ENCODE measurements at regions not wholly inside any gene's neighbourhood (a gene's known extent, or its start where the extent isn't known, plus 50 kb on each side); places are given as distances from the start of the nearest gene placed in this dataset.

GRCh38 chr2:145198555-145198954, 678.6 kb upstream of the ZEB2 start:
- peaks cover 22% of the 10 kb centered on the region for H3K4me1 Mint-ChIP-seq (ENCODE audit: unreplicated experiment)
- no peaks in the 10 kb centered on the region for H3K27me3 Mint-ChIP-seq (ENCODE audit: unreplicated experiment)
- H3K4me3 Mint-ChIP-seq (ENCODE audit: unreplicated experiment), result no peak overlapping the region
- H3K27ac Mint-ChIP-seq (ENCODE audit: unreplicated experiment), result no peak overlapping the region
- no peak for DNase-seq (ENCODE audit: extremely low spot score, unreplicated experiment)
- no peak for TF ChIP-seq CTCF (IDR thresholded peaks at IDR 0.05)
- no peaks in the 10 kb centered on the region for H3K9me3 Mint-ChIP-seq (ENCODE audit: unreplicated experiment)
- no peaks in the 10 kb centered on the region for H3K36me3 Mint-ChIP-seq (ENCODE audit: unreplicated experiment)

GRCh38 chr2:145197944-145198343, 678.0 kb upstream of the ZEB2 start:
- H3K27ac Mint-ChIP-seq (ENCODE audit: unreplicated experiment), result no peak overlapping the region
- H3K4me3 Mint-ChIP-seq (ENCODE audit: unreplicated experiment), result no peak overlapping the region
- no peak for TF ChIP-seq CTCF (IDR thresholded peaks at IDR 0.05)
- no peak for DNase-seq (ENCODE audit: extremely low spot score, unreplicated experiment)
- H3K4me1 Mint-ChIP-seq (ENCODE audit: unreplicated experiment), result peaks cover 22% of the 10 kb centered on the region
- no peaks in the 10 kb centered on the region for H3K36me3 Mint-ChIP-seq (ENCODE audit: unreplicated experiment)
- no peaks in the 10 kb centered on the region for H3K9me3 Mint-ChIP-seq (ENCODE audit: unreplicated experiment)
- H3K27me3 Mint-ChIP-seq (ENCODE audit: unreplicated experiment), result no peaks in the 10 kb centered on the region

- H3K27ac Mint-ChIP-seq (ENCODE audit: unreplicated experiment), result no peak overlapping the region
These were observed 674.8 kb upstream of the ZEB2 start for GRCh38 chr2:145194673-145195072.

GRCh38 chr2:145190031-145190703, 670.2 kb upstream of the ZEB2 start:
- peaks cover 18% of the 10 kb centered on the region for H3K9me3 Mint-ChIP-seq (ENCODE audit: unreplicated experiment)
- no peaks in the 10 kb centered on the region for H3K27me3 Mint-ChIP-seq (ENCODE audit: unreplicated experiment)
- H3K27ac Mint-ChIP-seq (ENCODE audit: unreplicated experiment), result no peak overlapping the region

More at GRCh38 chr2:145194673-145195072, 674.8 kb upstream of the ZEB2 start:
- Mint-ChIP-seq H3K9me3 (ENCODE audit: unreplicated experiment) (peaks cover 8% of the 10 kb centered on the region), H3K4me1 (ENCODE audit: unreplicated experiment) (peaks cover 18% of the 10 kb centered on the region), H3K4me3 (ENCODE audit: unreplicated experiment) (no peak overlapping the region), H3K36me3 (ENCODE audit: unreplicated experiment) (peaks cover 4% of the 10 kb centered on the region), H3K27me3 (ENCODE audit: unreplicated experiment) (no peaks in the 10 kb centered on the region)
- TF ChIP-seq CTCF (IDR thresholded peaks at IDR 0.05), result no peak
- no peak for DNase-seq (ENCODE audit: extremely low spot score, unreplicated experiment)

GRCh38 chr2:145186303-145186702, 666.4 kb upstream of the ZEB2 start:
- H3K9me3 Mint-ChIP-seq (ENCODE audit: unreplicated experiment), result peaks cover 13% of the 10 kb centered on the region
- H3K27me3 Mint-ChIP-seq (ENCODE audit: unreplicated experiment), result no peaks in the 10 kb centered on the region
- no peak overlapping the region for H3K4me3 Mint-ChIP-seq (ENCODE audit: unreplicated experiment)
- no peak for DNase-seq (ENCODE audit: extremely low spot score, unreplicated experiment)
- peaks cover 7% of the 10 kb centered on the region for H3K4me1 Mint-ChIP-seq (ENCODE audit: unreplicated experiment)
- TF ChIP-seq CTCF (IDR thresholded peaks at IDR 0.05), result no peak
- peaks cover 13% of the 10 kb centered on the region for H3K36me3 Mint-ChIP-seq (ENCODE audit: unreplicated experiment)
- no peak overlapping the region for H3K27ac Mint-ChIP-seq (ENCODE audit: unreplicated experiment)

More at GRCh38 chr2:145190031-145190703, 670.2 kb upstream of the ZEB2 start:
- peaks cover 14% of the 10 kb centered on the region for H3K36me3 Mint-ChIP-seq (ENCODE audit: unreplicated experiment)
- DNase-seq (ENCODE audit: extremely low spot score, unreplicated experiment), result no peak
- H3K4me3 Mint-ChIP-seq (ENCODE audit: unreplicated experiment), result no peak overlapping the region
- peaks cover 10% of the 10 kb centered on the region for H3K4me1 Mint-ChIP-seq (ENCODE audit: unreplicated experiment)
- no peak for TF ChIP-seq CTCF (IDR thresholded peaks at IDR 0.05)

All from osteocyte (in vitro differentiated cells).